ENCODE measurements at regions not wholly inside any gene's neighbourhood (a gene's known extent, or its start where the extent isn't known, plus 50 kb on each side); places are given as distances from the start of the nearest gene placed in this dataset.

- no peak for TF ChIP-seq REST (IDR thresholded peaks at IDR 0.05; ENCODE audit: unreplicated experiment)
- TF ChIP-seq EZH2phosphoT487 (IDR thresholded peaks at IDR 0.05; ENCODE audit: unreplicated experiment), result no peak
- TF ChIP-seq NANOG (IDR thresholded peaks at IDR 0.05; ENCODE audit: borderline replicate concordance), result no peak
- TF ChIP-seq ZNF331 (CRISPR knock-in tag; IDR thresholded peaks at IDR 0.05; ENCODE audit: low read depth), result no peak
- TF ChIP-seq EZH2 (IDR thresholded peaks at IDR 0.05; ENCODE audit: low read depth, unreplicated experiment), result no peak
Measured at GRCh38 chr3:59563072-59563605, 513.3 kb upstream of the CFAP20DC start (continued).

GRCh38 chr3:59559721-59560435 lies 510.1 kb upstream of the CFAP20DC start:
- no peaks in the 10 kb centered on the region for H3K4me1 Mint-ChIP-seq
- Histone ChIP-seq H3K79me2 (replicated peaks; ENCODE audit: insufficient read depth) (no peaks in the 10 kb centered on the region), H3K4me1 (ENCODE audit: insufficient read depth) (no peaks in the 10 kb centered on the region), H3K27ac (ENCODE audit: low read depth) (no peak overlapping the region), H3K4me3 (no peak overlapping the region), H3F3A (replicated peaks; ENCODE audit: low read depth) (no peaks in the 10 kb centered on the region), H3K9me2 (ENCODE audit: insufficient read depth) (0 out of 2 replicates have a peak, but pooled peaks cover 3% of the 10 kb centered on the region), H2AFZ (no peak overlapping the region), H3K27me3 (ENCODE audit: insufficient read depth) (no peaks in the 10 kb centered on the region), H3K4me2 (no peak overlapping the region), H4K20me1 (replicated peaks; ENCODE audit: insufficient read depth) (no peaks in the 10 kb centered on the region), H3K36me3 (ENCODE audit: insufficient read depth) (no peaks in the 10 kb centered on the region)
- DNase-seq (ENCODE audit: low spot score) (no peak), ATAC-seq (no peak)
- H3K27ac Mint-ChIP-seq, result no peak overlapping the region
- no peaks in the 10 kb centered on the region for H3K27me3 Mint-ChIP-seq (ENCODE audit: insufficient read depth, low read depth, poor library complexity)
- H3K4me3 Mint-ChIP-seq, result no peak overlapping the region
- no peaks in the 10 kb centered on the region for H3K9me3 Mint-ChIP-seq
- H3K36me3 Mint-ChIP-seq (ENCODE audit: low read depth), result no peaks in the 10 kb centered on the region; the same call in 2 of the 3 replicates
- TF ChIP-seq CREB1 (CRISPR knock-in tag; IDR thresholded peaks at IDR 0.05; ENCODE audit: low read depth) (no peak), ZNF331 (CRISPR knock-in tag; IDR thresholded peaks at IDR 0.05; ENCODE audit: low read depth) (no peak), NANOG (IDR thresholded peaks at IDR 0.05; ENCODE audit: borderline replicate concordance) (no peak), JUNB (IDR thresholded peaks at IDR 0.05; ENCODE audit: unreplicated experiment) (no peak), ZNF462 (CRISPR knock-in tag; IDR thresholded peaks at IDR 0.05) (no peak), POLR2AphosphoS5 (IDR thresholded peaks at IDR 0.05; ENCODE audit: low read depth) (no peak), EZH2 (IDR thresholded peaks at IDR 0.05; ENCODE audit: low read depth, unreplicated experiment) (no peak), ETS1 (IDR thresholded peaks at IDR 0.05) (no peak), CTCF (conservative IDR thresholded peaks at IDR 0.05; ENCODE audit: low read depth in 2 of 2) (no peak), EZH2phosphoT487 (IDR thresholded peaks at IDR 0.05; ENCODE audit: unreplicated experiment) (no peak)
